GM21447 (cell line): ENCODE measurements at regions not wholly inside any gene's neighbourhood (a gene's known extent, or its start where the extent isn't known, plus 50 kb on each side); places are given as distances from the start of the nearest gene placed in this dataset.

Experiments used
- ATAC-seq: cut with Tn5 transposase; IDR thresholded peaks from one replicate; pipeline ENCODE4 v1.9.1; 2021; ENCODE audit not compliant: unreplicated experiment

GRCh38 chr11:76277298-76278175 lies 71.2 kb upstream of the WNT11 start:
- no peak for ATAC-seq

- ATAC-seq = no peak
Measured at GRCh38 chr11:76276781-76277155, 70.5 kb upstream of the WNT11 start.

- no peak for ATAC-seq
Measured at GRCh38 chr11:76276046-76276780, 69.9 kb upstream of the WNT11 start.

GRCh38 chr11:76275446-76275845 lies 69.1 kb upstream of the WNT11 start:
- ATAC-seq = no peak

GRCh38 chr11:76271068-76271467 lies 64.8 kb upstream of the WNT11 start:
- ATAC-seq = no peak

GRCh38 chr11:76270389-76270788 lies 64.1 kb upstream of the WNT11 start:
- ATAC-seq = no peak

GRCh38 chr11:76269661-76270261 lies 63.5 kb upstream of the WNT11 start:
- no peak for ATAC-seq

GRCh38 chr11:76269247-76269646 lies 62.9 kb upstream of the WNT11 start:
- no peak for ATAC-seq

GRCh38 chr11:76268498-76268897 lies 62.2 kb upstream of the WNT11 start:
- no peak for ATAC-seq

GRCh38 chr11:76267556-76267955 lies 61.3 kb upstream of the WNT11 start:
- ATAC-seq = no peak

- ATAC-seq = no peak
Measured at GRCh38 chr11:76266286-76267100, 60.2 kb upstream of the WNT11 start.

GRCh38 chr11:76265771-76266241 lies 59.5 kb upstream of the WNT11 start:
- no peak for ATAC-seq

GRCh38 chr11:76263657-76264056 lies 57.4 kb upstream of the WNT11 start:
- ATAC-seq = no peak

GRCh38 chr11:76263166-76263565 lies 56.9 kb upstream of the WNT11 start:
- ATAC-seq = no peak

GRCh38 chr11:76260296-76260925 lies 54.1 kb upstream of the WNT11 start:
- ATAC-seq = no peak

GRCh38 chr11:76259299-76259908 lies 53.1 kb upstream of the WNT11 start:
- no peak for ATAC-seq

- no peak for ATAC-seq
Measured at GRCh38 chr11:76257074-76257719, 50.9 kb upstream of the WNT11 start.

GRCh38 chr11:76256448-76256847 lies 50.1 kb upstream of the WNT11 start:
- ATAC-seq = no peak
